Keratinocyte (primary cell): ENCODE measurements at regions not wholly inside any gene's neighbourhood (a gene's known extent, or its start where the extent isn't known, plus 50 kb on each side); places are given as distances from the start of the nearest gene placed in this dataset.

ENCODE experiments used
- EZH2 ChIP-seq: IDR thresholded peaks from one replicate; pipeline ENCODE4 v1.6.1; 2012; ENCODE audit warnings: inconsistent platforms, mild to moderate bottlenecking, low read length, moderate library complexity
- TF ChIP-seq, protein P1 (sequence below), 3 experiments: IDR thresholded peaks in 1 of 3; conservative IDR thresholded peaks in 1 of 3; optimal IDR thresholded peaks in 1 of 3; 2 replicates in 2 of 3; 3 replicates in 1 of 3; pipeline versions ENCODE3 to v1.5.1; 2011; ENCODE audit warnings: low read length in 3 of 3, mild to moderate bottlenecking in 3 of 3, moderate library complexity in 2 of 3, control low read depth in 1 of 3, inconsistent platforms in 1 of 3; ENCODE audit not compliant: insufficient read depth in 2 of 3; ENCODE audit errors: extremely low read depth in 1 of 3

GRCh38 chr14:84937016-84937415, 592.9 kb upstream of the FLRT2 start:
- TF ChIP-seq, protein P1, sequence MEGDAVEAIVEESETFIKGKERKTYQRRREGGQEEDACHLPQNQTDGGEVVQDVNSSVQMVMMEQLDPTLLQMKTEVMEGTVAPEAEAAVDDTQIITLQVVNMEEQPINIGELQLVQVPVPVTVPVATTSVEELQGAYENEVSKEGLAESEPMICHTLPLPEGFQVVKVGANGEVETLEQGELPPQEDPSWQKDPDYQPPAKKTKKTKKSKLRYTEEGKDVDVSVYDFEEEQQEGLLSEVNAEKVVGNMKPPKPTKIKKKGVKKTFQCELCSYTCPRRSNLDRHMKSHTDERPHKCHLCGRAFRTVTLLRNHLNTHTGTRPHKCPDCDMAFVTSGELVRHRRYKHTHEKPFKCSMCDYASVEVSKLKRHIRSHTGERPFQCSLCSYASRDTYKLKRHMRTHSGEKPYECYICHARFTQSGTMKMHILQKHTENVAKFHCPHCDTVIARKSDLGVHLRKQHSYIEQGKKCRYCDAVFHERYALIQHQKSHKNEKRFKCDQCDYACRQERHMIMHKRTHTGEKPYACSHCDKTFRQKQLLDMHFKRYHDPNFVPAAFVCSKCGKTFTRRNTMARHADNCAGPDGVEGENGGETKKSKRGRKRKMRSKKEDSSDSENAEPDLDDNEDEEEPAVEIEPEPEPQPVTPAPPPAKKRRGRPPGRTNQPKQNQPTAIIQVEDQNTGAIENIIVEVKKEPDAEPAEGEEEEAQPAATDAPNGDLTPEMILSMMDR (optimal IDR thresholded peaks at IDR 0.05 in 1 of 3, IDR thresholded peaks at IDR 0.05 in 1 of 3, conservative IDR thresholded peaks at IDR 0.05 in 1 of 3; ENCODE audit: extremely low read depth in 1 of 3, insufficient read depth in 2 of 3, low read length in 3 of 3), result no peak
- TF ChIP-seq EZH2, result no peak
